Urinary bladder (tissue), 3 donors: ENCODE measurements at regions not wholly inside any gene's neighbourhood (a gene's known extent, or its start where the extent isn't known, plus 50 kb on each side); places are given as distances from the start of the nearest gene placed in this dataset.

Experiments
- DNase-seq: peaks from one replicate; pipeline ENCODE4 v3.0.0-alpha.2; 2015; ENCODE audit errors: extremely low spot score
- H3K27ac ChIP-seq: one replicate; pipeline ENCODE4 v1.5.1; 2013; ENCODE audit warnings: low read depth, mild to moderate bottlenecking, moderate library complexity
- H3K36me3 ChIP-seq: one replicate; pipeline ENCODE4 v1.6.1; 2013; ENCODE audit warnings: mild to moderate bottlenecking, moderate library complexity; ENCODE audit not compliant: insufficient read depth
- H3K4me1 ChIP-seq: one replicate; pipeline ENCODE4 v1.6.1; 2013; ENCODE audit warnings: mild to moderate bottlenecking, moderate library complexity; ENCODE audit not compliant: insufficient read depth
- H3K4me3 ChIP-seq: one replicate; pipeline ENCODE4 v1.5.1; 2013; ENCODE audit warnings: low read depth, low read length
- WGBS: extraction: QIAGEN DNeasy Blood & Tissue Kit; methylation state at CpG from one replicate; pipeline ENCODE4 v1.1.7; 2013; 5-methylcytosine and 5-hydroxymethylcytosine counted together
- donor health status: healthy with polysubstance abuse.
- donor health status: healthy.

DNA sequence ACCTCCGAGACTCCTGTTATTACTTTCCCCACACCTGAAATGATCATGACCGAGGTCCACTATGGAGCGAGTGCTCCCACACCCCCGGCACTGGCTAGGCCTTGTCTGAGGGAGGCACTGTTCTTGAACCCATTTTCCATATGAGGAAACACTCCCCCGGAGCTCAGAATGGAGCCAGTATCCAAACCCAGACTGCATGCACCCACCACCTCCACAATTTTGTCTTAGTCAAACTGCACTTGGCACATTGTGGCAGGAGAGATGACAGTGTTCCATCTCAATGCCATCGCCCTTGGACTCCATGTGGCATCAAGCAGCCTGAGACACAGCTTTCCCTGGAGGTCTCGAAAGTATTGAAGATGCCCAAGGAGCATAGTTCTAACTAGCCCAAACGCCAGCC lies 154.1 kb downstream of the NUP210 start:
- Histone ChIP-seq H3K4me1 (no peaks in the 10 kb centered on the region), H3K36me3 (no peaks in the 10 kb centered on the region), H3K4me3 (no peak overlapping the region), H3K27ac (no peak overlapping the region)
- no peak for DNase-seq
- WGBS = 89% methylated on average over 8 of the region's 8 CpGs

DNA sequence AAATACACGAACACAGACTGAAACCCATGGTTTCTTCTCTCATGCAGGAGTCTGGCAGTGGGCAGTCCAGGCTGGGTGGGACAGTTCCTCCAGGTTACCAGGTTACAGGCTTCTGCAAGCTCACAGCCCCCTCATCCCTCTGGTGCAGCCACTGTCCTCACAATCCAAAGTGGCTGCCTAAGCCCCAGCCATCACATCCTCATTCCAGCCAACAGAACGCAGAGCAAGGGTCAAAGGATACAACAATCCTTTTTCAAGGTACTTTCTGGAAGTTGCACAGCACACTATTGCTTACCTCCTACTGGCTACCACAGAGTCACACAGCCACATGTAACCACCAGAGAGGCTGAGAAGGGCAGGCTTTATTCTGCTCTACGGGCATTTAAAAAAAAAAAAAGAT lies 154.6 kb downstream of the NUP210 start:
- Histone ChIP-seq H3K4me3 (no peak overlapping the region), H3K27ac (no peak overlapping the region), H3K36me3 (no peaks in the 10 kb centered on the region), H3K4me1 (no peaks in the 10 kb centered on the region)
- no peak for DNase-seq
- WGBS = 74% methylated on average over 3 of the region's 3 CpGs

DNA sequence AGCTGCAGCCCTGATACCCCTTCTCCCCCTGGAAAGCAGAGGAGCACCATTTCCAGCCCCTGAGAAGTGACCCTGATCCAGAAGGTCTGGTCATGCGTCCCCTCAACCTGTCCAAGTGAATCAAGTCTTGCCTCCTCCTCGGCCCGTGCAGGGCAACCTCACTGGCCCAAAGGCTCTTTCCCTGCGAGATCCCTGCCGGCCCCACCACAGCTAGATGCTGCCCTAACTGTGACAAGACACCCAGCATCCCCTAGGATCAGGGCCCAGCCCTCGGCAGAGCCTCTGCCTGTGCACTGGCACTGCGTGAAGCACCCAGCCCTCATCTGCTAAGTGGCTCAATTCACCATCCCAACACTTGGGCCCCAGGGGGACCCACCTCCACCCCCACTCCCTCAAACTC lies 155.1 kb downstream of the NUP210 start:
- Histone ChIP-seq H3K4me1 (no peaks in the 10 kb centered on the region), H3K27ac (no peak overlapping the region), H3K4me3 (no peak overlapping the region), H3K36me3 (no peaks in the 10 kb centered on the region)
- DNase-seq = no peak
- 92% methylated on average over 7 of the region's 7 CpGs for WGBS

DNA sequence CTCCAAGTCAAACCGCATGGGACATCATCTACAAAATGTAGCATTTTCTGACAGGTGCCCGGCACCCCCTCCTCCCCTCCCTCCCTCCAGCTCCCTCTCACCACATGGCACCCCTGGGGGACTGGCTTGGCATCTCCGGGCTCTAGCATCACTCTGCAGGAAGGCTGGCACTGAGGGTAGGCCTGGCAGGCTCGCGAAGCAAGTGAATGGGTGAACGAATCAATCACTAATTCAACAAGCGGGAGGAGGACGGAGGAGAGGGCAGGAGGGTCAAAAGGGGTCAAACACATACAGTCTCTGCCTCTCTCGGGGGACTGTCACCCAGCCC lies 155.7 kb downstream of the NUP210 start:
- DNase-seq = no peak
- Histone ChIP-seq H3K27ac (peak overlapping the region; percentile 28), H3K36me3 (no peaks in the 10 kb centered on the region), H3K4me3 (no peak overlapping the region), H3K4me1 (no peaks in the 10 kb centered on the region)
- 76% methylated on average over 9 of the region's 9 CpGs for WGBS

DNA sequence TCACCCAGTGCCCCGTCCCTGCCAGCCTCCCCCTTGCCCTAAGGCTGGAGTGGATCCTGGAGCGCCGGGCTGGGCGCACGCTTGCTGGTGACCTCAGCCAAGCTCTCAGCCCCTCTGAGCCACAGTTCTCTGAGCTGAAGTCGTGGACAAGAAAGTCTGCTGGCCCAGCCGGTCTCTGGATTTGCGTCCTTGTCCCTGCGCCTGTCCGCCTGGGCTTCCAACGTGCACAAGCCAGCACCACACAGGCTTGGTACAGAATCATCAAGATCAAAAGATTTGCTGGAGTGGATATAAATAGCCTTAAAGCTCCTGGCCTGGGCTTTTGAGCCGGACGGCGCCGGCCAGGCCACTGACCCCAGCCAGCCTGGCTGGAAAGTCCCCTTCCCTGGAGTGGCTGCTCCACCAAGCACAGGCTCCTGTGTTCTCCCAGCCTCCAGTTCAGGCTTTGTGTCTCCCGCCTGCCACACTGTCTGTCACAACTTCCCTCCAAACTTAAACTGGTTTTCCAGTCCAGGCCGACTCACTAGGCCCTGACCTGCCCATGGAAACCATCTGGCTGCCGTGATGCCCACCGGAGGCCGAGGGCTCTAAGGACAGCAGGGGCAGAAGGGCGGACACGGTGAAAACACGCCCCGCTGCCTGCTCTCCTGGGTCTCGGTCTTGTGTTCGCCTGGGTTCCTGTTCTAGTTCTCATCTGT lies 156.2 kb downstream of the NUP210 start:
- no peaks in the 10 kb centered on the region for H3K36me3 ChIP-seq
- no peak for DNase-seq
- no peak overlapping the region for H3K4me3 ChIP-seq
- peak overlapping the region; percentile 28 for H3K27ac ChIP-seq
- 64% methylated on average over 26 of the region's 26 CpGs for WGBS
- no peaks in the 10 kb centered on the region for H3K4me1 ChIP-seq

DNA sequence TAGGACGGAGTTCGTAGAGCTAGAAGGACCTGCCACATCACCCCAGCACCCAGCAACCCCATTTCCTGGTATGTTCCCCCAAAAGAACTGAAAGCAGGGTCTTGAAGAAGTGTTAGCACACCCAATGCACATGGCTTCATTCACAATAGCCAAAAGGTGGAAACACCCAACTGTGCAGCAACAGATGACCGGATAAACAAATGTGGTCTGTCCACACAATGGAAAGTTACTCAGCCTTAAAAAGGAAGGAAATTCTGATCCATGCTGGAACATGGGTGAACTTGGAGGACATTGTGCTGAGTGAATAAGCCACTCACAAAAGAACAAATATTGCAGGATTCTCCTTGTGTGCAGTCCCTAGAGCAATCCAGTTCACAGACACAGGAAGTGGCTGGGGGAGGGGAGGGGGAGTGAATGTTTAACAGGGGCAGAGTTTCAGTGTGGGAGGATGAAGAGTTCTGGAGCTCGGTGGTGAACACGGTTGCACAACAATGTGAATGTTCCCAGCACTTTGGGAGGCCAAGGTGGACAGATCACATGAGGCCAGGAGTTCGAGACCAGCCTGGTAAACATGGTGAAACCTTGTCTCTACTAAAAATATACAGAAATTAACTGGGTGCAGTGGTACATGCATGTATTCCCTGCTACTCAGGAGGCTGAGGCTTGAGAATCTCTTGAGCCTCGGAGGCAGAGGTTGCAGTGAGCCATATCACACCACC lies 157.5 kb downstream of the NUP210 start:
- DNase-seq = no peak
- Histone ChIP-seq H3K36me3 (no peaks in the 10 kb centered on the region), H3K4me1 (no peaks in the 10 kb centered on the region), H3K27ac (no peak overlapping the region), H3K4me3 (no peak overlapping the region)
- 62% methylated on average over 7 of the region's 7 CpGs for WGBS

DNA sequence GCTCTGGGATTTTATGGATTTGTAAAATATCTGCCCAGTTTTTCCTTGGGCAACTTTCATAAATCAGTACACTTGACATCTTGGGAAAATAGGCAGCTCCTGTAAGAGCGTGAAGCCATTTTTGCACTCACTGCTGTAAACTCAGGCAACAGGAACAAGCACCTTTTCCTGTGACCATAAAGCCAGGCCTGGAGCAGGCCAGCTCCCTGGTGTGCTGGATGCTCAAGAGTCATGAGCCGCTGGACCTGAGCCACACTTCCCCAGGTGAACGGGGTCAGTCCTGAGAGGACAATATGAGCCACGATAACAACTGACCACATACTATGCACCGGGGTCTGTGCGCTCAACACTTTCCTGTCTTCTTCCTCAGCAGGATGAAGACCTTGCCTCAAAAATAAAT lies 158.2 kb downstream of the NUP210 start:
- Histone ChIP-seq H3K4me1 (no peaks in the 10 kb centered on the region), H3K4me3 (no peak overlapping the region), H3K27ac (no peak overlapping the region), H3K36me3 (no peaks in the 10 kb centered on the region)
- WGBS = 72% methylated on average over 6 of the region's 6 CpGs
- no peak for DNase-seq

DNA sequence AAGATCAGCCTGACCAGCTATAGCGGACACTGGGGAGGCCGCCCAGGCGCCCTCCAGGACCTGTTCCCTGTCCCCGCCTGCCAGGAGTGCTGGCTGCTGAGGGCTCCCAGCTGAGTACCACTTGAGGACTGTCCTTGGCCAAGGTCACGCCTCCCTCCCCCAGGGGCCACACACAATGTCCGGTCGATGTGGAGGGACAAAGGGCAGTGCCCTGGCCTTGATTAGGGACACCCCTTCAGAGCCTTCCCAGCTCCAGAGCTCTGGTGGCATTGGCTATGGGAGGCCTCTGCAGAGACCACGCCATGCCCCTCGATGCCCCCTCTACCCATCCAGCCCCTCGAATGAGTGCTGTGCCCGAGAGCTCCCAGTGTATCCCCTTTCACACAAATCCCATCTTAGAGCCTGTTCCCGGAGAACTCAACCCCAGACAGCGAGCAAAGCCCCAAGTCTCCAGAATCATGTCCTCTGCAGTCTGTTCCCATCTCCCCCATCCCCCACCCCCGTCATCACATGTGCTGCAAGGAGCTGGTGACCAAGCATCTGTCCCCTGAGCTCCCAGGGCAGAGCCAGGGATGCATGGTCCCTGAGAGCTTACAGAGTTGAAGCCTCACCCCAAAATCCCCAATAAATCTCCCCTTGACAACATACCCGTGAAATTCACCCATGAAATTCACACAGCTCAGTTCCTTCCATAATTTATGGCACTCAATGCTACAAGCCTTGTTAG lies 158.9 kb downstream of the NUP210 start:
- 79% methylated on average over 15 of the region's 15 CpGs for WGBS
- Histone ChIP-seq H3K36me3 (no peaks in the 10 kb centered on the region), H3K4me3 (no peak overlapping the region)

DNA sequence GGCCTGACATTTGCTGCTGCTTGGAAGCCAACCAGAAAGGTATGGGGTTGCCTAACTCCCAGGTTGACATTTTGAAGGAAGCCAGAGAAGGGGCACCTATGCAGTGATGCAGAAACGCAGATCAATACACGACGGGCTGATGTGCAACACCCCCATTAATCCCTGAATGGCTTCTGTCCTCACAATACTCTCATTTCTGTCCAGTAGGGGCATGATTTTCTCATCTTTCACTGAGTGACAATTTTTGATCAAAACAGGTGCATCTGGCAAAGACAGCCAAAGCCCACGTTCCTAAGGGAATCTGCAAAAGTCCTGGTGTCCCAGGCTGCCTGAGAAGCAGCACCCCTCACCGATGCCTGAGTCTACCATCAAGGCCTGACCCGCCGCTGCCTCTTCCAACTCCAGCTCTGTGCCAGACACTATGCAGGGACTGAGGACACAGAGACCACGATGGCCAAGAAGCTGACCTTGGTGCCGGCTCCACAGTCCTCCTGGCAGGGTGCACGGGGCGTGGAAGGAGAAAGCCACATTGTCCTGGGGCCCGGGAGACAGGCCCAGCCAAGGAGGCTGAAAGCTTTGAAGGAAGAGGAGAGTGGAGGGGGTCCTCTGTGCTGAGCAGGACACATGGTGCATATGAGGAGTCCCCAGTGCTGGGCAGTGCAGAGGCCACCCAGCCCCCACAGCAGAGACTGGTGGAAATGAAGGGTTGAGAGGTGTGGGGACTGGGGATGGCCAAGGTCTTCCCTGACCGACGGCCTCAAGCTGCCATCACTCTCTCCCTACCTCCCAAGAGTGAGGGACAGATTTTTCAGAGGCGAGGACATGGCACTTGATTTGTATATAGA lies 159.6 kb downstream of the NUP210 start:
- no peaks in the 10 kb centered on the region for H3K4me1 ChIP-seq
- DNase-seq = no peak
- WGBS = 79% methylated on average over 15 of the region's 15 CpGs
- no peaks in the 10 kb centered on the region for H3K36me3 ChIP-seq
- no peak overlapping the region for H3K4me3 ChIP-seq
- H3K27ac ChIP-seq = no peak overlapping the region

More for the DNA sequence above, 158.9 kb downstream of the NUP210 start:
- Histone ChIP-seq H3K4me1 (no peaks in the 10 kb centered on the region), H3K27ac (no peak overlapping the region)
- DNase-seq = no peak

DNA sequence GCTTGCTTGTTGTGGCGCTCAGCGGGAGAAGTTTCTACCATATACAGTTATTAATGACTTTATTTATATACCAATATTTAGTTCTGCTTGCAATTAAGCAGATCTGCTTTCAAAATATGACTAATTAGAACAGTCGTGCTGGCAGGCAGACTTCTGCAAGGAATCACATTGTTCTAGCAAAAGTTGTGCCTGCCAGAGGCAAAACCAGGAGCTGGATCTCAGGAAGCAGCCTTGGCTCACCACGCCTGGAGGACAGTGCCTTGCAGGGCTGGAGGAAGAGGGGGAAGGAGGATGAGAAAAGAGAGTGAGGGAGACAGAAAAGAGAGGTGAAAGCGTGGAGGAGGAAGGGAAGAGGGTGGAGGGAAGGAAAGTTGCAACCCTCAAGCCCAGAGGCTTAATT lies 160.3 kb downstream of the NUP210 start:
- no peaks in the 10 kb centered on the region for H3K36me3 ChIP-seq
- no peaks in the 10 kb centered on the region for H3K4me1 ChIP-seq
- WGBS = 55% methylated on average over 5 of the region's 5 CpGs
- H3K4me3 ChIP-seq = no peak overlapping the region
- no peak for DNase-seq
- H3K27ac ChIP-seq = no peak overlapping the region

DNA sequence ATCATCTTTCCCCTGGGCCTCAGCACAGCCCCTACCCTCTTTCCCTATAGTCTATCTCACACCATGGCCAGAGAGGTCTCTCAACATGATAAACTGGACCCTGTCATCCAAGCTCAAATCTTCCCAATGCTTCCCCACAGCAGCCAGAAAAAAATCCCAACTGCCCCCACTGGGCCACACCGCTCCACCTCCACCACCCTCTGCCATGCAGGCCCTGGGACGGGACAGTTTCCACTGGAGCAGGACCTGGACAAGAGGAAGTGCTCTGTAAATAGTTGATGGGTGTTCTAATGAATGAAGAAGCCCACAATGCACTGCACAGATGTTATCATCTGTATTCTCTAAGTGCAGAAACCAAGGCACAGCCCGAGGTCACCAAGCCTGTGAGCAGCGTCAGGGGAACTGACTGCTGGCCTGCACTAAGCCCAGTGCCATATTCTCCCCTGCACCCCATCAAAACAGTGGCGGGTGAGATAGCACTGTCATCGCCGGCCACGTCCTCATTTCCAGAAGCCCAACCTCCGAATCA lies 161.1 kb downstream of the NUP210 start:
- no peak overlapping the region for H3K4me3 ChIP-seq
- no peaks in the 10 kb centered on the region for H3K4me1 ChIP-seq
- WGBS = 56% methylated on average over 9 of the region's 9 CpGs
- H3K36me3 ChIP-seq = no peaks in the 10 kb centered on the region
- no peak for DNase-seq
- H3K27ac ChIP-seq = no peak overlapping the region

DNA sequence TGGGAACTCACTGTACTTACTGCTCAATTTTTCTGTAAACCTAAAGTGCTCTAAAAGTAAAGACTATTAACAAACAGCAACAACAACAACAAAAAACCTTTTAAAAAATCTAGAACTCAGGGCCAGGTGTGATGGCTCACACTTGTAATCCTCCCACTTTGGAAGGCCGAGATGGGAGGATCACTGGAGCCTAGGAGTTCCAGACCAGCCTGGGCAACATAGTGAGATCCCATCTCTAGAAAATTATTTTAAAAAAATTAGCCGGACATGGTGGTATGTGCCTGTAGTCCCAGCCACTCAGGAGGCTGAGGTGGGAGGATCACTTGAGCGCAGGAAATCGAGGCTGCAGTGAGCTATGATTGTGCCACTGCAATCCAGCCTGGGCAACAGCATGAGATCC lies 161.8 kb downstream of the NUP210 start:
- Histone ChIP-seq H3K27ac (no peak overlapping the region), H3K4me3 (no peak overlapping the region), H3K4me1 (no peaks in the 10 kb centered on the region), H3K36me3 (no peaks in the 10 kb centered on the region)
- DNase-seq = no peak
- WGBS = 87% methylated on average over 4 of the region's 4 CpGs

DNA sequence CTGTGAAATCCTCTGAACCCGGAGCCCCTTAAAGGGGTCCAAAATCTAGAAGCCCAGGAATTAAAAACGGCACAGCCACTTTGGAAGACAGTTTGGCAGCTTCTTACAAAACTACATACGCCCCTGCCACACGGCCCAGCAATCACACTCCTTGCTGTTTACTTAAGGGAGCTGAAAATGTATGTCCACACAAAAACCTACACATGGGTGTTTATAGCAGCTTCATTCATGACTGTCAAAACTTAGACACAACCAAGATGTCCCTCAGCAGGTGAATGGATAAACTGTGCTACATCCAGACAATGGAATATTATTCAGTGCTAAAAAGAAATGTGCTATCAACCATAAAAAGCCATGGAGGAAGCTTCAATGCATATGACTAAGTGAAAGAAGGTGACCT lies 162.5 kb downstream of the NUP210 start:
- Histone ChIP-seq H3K27ac (no peak overlapping the region), H3K4me1 (no peaks in the 10 kb centered on the region), H3K36me3 (no peaks in the 10 kb centered on the region), H3K4me3 (no peak overlapping the region)
- no peak for DNase-seq
- WGBS = 45% methylated on average over 4 of the region's 4 CpGs
